HL-60 (cell line): ENCODE measurements at regions not wholly inside any gene's neighbourhood (a gene's known extent, or its start where the extent isn't known, plus 50 kb on each side); places are given as distances from the start of the nearest gene placed in this dataset.

Source experiments
- GABPA ChIP-seq: IDR thresholded peaks from 2 replicates; pipeline ENCODE4 v1.6.1; 2012; ENCODE audit warnings: low read depth
- POLR2AphosphoS5 ChIP-seq: IDR thresholded peaks from 2 replicates; pipeline ENCODE4 v1.6.1; 2012; ENCODE audit warnings: low read depth
- TF ChIP-seq, protein P1 (sequence below): IDR thresholded peaks from one replicate; pipeline ENCODE4 v1.5.1; 2011; ENCODE audit warnings: low read length, control low read depth, inconsistent platforms; ENCODE audit not compliant: insufficient read depth

DNA sequence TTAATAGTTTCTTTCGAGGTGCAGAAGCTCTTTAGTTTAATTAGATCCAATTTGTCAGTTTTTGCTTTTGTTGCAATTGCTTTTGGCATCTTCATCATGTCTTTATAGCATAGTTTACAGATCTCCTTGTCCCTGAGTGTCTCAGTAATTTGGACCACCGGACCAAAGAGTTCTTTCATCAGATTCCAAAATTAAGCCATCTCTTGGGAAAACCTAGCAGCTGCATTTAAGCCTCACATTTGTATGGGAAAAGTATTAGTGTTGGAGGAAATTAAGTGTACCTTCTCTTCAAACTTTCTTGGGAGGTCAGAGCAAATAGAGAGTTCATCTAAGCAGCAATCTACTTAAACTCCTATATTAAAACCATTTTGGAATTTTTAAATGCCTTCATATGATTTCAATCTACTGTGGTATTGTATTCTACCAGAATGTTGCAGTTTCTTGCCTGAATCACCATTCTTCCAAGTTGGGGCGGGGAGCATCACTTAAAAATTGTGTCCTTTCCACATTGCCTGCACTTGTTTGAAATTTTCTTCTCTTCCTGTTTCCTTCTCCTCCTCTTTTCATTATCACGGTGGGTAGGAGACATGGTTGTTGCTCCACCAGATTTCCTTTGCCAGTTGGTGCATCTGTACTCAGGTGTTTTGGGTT is 97.3 kb upstream of the DAB2 start:
- TF ChIP-seq, protein P1, sequence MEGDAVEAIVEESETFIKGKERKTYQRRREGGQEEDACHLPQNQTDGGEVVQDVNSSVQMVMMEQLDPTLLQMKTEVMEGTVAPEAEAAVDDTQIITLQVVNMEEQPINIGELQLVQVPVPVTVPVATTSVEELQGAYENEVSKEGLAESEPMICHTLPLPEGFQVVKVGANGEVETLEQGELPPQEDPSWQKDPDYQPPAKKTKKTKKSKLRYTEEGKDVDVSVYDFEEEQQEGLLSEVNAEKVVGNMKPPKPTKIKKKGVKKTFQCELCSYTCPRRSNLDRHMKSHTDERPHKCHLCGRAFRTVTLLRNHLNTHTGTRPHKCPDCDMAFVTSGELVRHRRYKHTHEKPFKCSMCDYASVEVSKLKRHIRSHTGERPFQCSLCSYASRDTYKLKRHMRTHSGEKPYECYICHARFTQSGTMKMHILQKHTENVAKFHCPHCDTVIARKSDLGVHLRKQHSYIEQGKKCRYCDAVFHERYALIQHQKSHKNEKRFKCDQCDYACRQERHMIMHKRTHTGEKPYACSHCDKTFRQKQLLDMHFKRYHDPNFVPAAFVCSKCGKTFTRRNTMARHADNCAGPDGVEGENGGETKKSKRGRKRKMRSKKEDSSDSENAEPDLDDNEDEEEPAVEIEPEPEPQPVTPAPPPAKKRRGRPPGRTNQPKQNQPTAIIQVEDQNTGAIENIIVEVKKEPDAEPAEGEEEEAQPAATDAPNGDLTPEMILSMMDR = no peak
- no peak for TF ChIP-seq POLR2AphosphoS5
- TF ChIP-seq GABPA = no peak
